ENCODE measurements at regions not wholly inside any gene's neighbourhood (a gene's known extent, or its start where the extent isn't known, plus 50 kb on each side); places are given as distances from the start of the nearest gene placed in this dataset.
A peak's percentile ranks its signal among the peaks of the same experiment; 100 is the strongest.

GRCh38 chr5:124310453-124310852 lies 436.0 kb downstream of the ZNF608 start:
- TF ChIP-seq CTCF (IDR thresholded peaks at IDR 0.05) = no peak
- no peak for TF ChIP-seq EP300 (IDR thresholded peaks at IDR 0.05)
- TF ChIP-seq POLR2A (IDR thresholded peaks at IDR 0.05) = no peak
- TF ChIP-seq POLR2AphosphoS5 (IDR thresholded peaks at IDR 0.05) = peak in 1 of 3 donors; percentile 10

Measured in stomach (tissue), 4 donors.